Stomach (tissue), 8 donors: ENCODE measurements at regions not wholly inside any gene's neighbourhood (a gene's known extent, or its start where the extent isn't known, plus 50 kb on each side); places are given as distances from the start of the nearest gene placed in this dataset.

ENCODE experiments used
- DNase-seq, 2 donors: peaks; one replicate each; pipeline versions ENCODE4 v3.0.0 to v3.0.0-alpha.2; 2013 to 2019
- H3K27ac ChIP-seq, 5 donors: fragments of 200-600 bp in 4 of 5; sonication (generic) in 4 of 5; one replicate each; pipeline ENCODE4 v1.5.1; 2013 to 2019; ENCODE audit warnings: mild to moderate bottlenecking in 1 of 5, moderate library complexity in 1 of 5
- H3K27me3 ChIP-seq, 3 donors: fragments of 200-600 bp; sonication (generic); one replicate each; pipeline ENCODE4 v1.5.1; 2017 to 2019; ENCODE audit warnings: mixed run types in 1 of 3
- H3K36me3 ChIP-seq, 4 donors: fragments of 200-600 bp; sonication (generic); 1 replicate in 3 of 4; 2 replicates in 1 of 4; pipeline ENCODE4 v1.5.1; 2016 to 2019
- H3K4me1 ChIP-seq, 4 donors: fragments of 200-600 bp; sonication (generic); one replicate each; pipeline ENCODE4 v1.5.1; 2016 to 2019
- H3K4me3 ChIP-seq, 4 donors: fragments of 200-600 bp; sonication (generic) in 3 of 4; one replicate each; pipeline ENCODE4 v1.5.1; 2016 to 2019; ENCODE audit warnings: mild to moderate bottlenecking in 1 of 4
- H3K9me3 ChIP-seq, 4 donors: fragments of 200-600 bp; sonication (generic); one replicate each; pipeline ENCODE4 v1.5.1; 2016 to 2019
- CTCF ChIP-seq, 7 experiments: fragments of 450-650 bp in 4 of 7; fragments of 200-600 bp in 3 of 7; sonication (generic) in 3 of 7; IDR thresholded peaks; one replicate each; pipeline ENCODE4 v1.5.1; 2016 to 2019; ENCODE audit warnings: antibody characterized with exemption in 7 of 7, control low read depth in 2 of 7, mild to moderate bottlenecking in 1 of 7
- EP300 ChIP-seq: sonication (generic); formaldehyde crosslinking; IDR thresholded peaks from one replicate; pipeline ENCODE4 v1.6.1; 2017; ENCODE audit warnings: antibody characterized with exemption
- POLR2A ChIP-seq, 4 donors: fragments of 450-650 bp; IDR thresholded peaks; one replicate each; pipeline ENCODE4 v1.6.1; 2016; ENCODE audit warnings: antibody characterized with exemption in 4 of 4, control low read depth in 2 of 4, mild to moderate bottlenecking in 1 of 4, moderate library complexity in 1 of 4
- POLR2AphosphoS5 ChIP-seq, 3 donors: sonication (generic); formaldehyde crosslinking; IDR thresholded peaks; one replicate each; pipeline ENCODE4 v1.6.1; 2016; ENCODE audit warnings: antibody characterized with exemption in 3 of 3
- WGBS, 5 donors: extraction: QIAGEN DNeasy Blood & Tissue Kit in 3 of 5; methylation state at CpG; one replicate each; pipeline versions ENCODE4 v1.1.5 to v1.1.7; 2013 to 2018; 5-methylcytosine and 5-hydroxymethylcytosine counted together
- intact Hi-C: fragments of 100-400 bp; cut with DNase I; formaldehyde crosslinking; loops from one replicate; pipeline ENCODE4 v1.15.1; 2023; ENCODE audit warnings: low total_unique reads
- donor health status: healthy with polysubstance abuse.
- donor health status: Bipolar disorder and iron deficiency.
- donor health status: healthy.

- intact Hi-C loops = no loop called here
- TF ChIP-seq POLR2AphosphoS5 (IDR thresholded peaks at IDR 0.05) (no peak), EP300 (no peak), POLR2A (IDR thresholded peaks at IDR 0.05) (no peak), CTCF (IDR thresholded peaks at IDR 0.05) (no peak)
Observed at GRCh38 chr4:11264841-11265240, 163.9 kb downstream of the HS3ST1 start.

DNA sequence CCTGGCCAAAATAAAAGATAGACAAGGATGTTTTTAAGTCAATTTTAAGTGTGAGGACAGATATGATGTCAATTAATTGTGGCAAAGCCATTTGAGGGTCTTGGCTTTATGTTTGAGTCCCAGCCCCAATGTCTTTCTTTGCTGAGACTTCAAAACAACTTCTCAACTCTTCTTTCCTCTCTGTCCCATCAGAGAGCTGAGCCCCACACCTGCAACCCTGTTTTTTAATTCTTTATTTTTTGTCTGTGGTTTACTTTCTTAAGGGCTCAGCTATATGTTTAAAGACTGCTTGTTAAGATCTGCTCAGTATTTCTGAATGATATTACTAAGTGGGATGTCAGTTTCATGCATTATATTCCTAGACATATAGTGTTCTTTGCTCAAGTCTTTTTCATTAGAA lies 164.3 kb downstream of the HS3ST1 start:
- H3K36me3 ChIP-seq = no peaks in the 10 kb centered on the region
- H3K9me3 ChIP-seq = no peaks in the 10 kb centered on the region
- no peaks in the 10 kb centered on the region for H3K4me1 ChIP-seq
- TF ChIP-seq POLR2A (IDR thresholded peaks at IDR 0.05) (no peak), POLR2AphosphoS5 (IDR thresholded peaks at IDR 0.05) (no peak), CTCF (IDR thresholded peaks at IDR 0.05) (no peak), EP300 (no peak)
- no peak for DNase-seq
- intact Hi-C loops = no loop called here
- no peak overlapping the region for H3K4me3 ChIP-seq
- no peaks in the 10 kb centered on the region for H3K27me3 ChIP-seq
- H3K27ac ChIP-seq = no peak overlapping the region

More at GRCh38 chr4:11264841-11265240, 163.9 kb downstream of the HS3ST1 start:
- Histone ChIP-seq H3K4me3 (no peak overlapping the region), H3K4me1 (no peaks in the 10 kb centered on the region), H3K9me3 (no peaks in the 10 kb centered on the region), H3K27me3 (no peaks in the 10 kb centered on the region), H3K36me3 (no peaks in the 10 kb centered on the region), H3K27ac (no peak overlapping the region)
- 44 to 90% (median 79%) methylated on average over 1 of the region's 1 CpG for WGBS, 5 donors
- DNase-seq = no peak

- DNase-seq = no peak
- Histone ChIP-seq H3K27me3 (no peaks in the 10 kb centered on the region), H3K9me3 (no peaks in the 10 kb centered on the region), H3K36me3 (no peaks in the 10 kb centered on the region), H3K27ac (no peak overlapping the region), H3K4me3 (no peak overlapping the region), H3K4me1 (no peaks in the 10 kb centered on the region)
- 38 to 84% (median 80%) methylated on average over 1 of the region's 1 CpG for WGBS, 5 donors
- TF ChIP-seq CTCF (IDR thresholded peaks at IDR 0.05) (no peak), EP300 (no peak), POLR2A (IDR thresholded peaks at IDR 0.05) (no peak), POLR2AphosphoS5 (IDR thresholded peaks at IDR 0.05) (no peak)
- intact Hi-C loops = no loop called here
Observed at GRCh38 chr4:11263208-11263607, 165.5 kb downstream of the HS3ST1 start.

GRCh38 chr4:11261066-11261850 lies 167.4 kb downstream of the HS3ST1 start:
- Histone ChIP-seq H3K9me3 (no peaks in the 10 kb centered on the region), H3K36me3 (no peaks in the 10 kb centered on the region), H3K4me3 (no peak overlapping the region), H3K27ac (no peak overlapping the region), H3K27me3 (no peaks in the 10 kb centered on the region), H3K4me1 (no peaks in the 10 kb centered on the region)
- no peak for DNase-seq
- TF ChIP-seq CTCF (IDR thresholded peaks at IDR 0.05) = no peak
- no peak for TF ChIP-seq EP300
- TF ChIP-seq POLR2AphosphoS5 (IDR thresholded peaks at IDR 0.05) = no peak
- no peak for TF ChIP-seq POLR2A (IDR thresholded peaks at IDR 0.05)
- 87 to 98% (median 96%) methylated on average over 7 of the region's 7 CpGs for WGBS, 5 donors
- intact Hi-C loops = no loop called here
